ENCODE measurements at regions not wholly inside any gene's neighbourhood (a gene's known extent, or its start where the extent isn't known, plus 50 kb on each side); places are given as distances from the start of the nearest gene placed in this dataset.
A peak's percentile ranks its signal among the peaks of the same experiment; 100 is the strongest.

GRCh38 chr20:22207280-22207679, 377.1 kb downstream of the FOXA2 start:
- H3K27ac ChIP-seq (ENCODE audit: low read length) = no peak overlapping the region
- H3K4me3 ChIP-seq (ENCODE audit: low read length) = no peak overlapping the region
- no peaks in the 10 kb centered on the region for H3K4me1 ChIP-seq (ENCODE audit: control insufficient read depth, insufficient read depth, low read length)
- no peaks in the 10 kb centered on the region for H3K9me3 ChIP-seq (replicated peaks; ENCODE audit: control insufficient read depth, low read depth, low read length)
- DNase-seq = no peak
- H3K27me3 ChIP-seq (ENCODE audit: control insufficient read depth, insufficient read depth, low read length) = no peaks in the 10 kb centered on the region
- no peaks in the 10 kb centered on the region for H3K36me3 ChIP-seq (ENCODE audit: control insufficient read depth, insufficient read depth, low read length)

GRCh38 chr20:22204801-22205200, 379.6 kb downstream of the FOXA2 start:
- WGBS (ENCODE audit: insufficient coverage) = 80% methylated on average over 1 of the region's 4 CpGs
- Histone ChIP-seq H3K4me1 (ENCODE audit: control insufficient read depth, insufficient read depth, low read length) (no peaks in the 10 kb centered on the region), H3K9me3 (replicated peaks; ENCODE audit: control insufficient read depth, low read depth, low read length) (no peaks in the 10 kb centered on the region), H3K4me3 (ENCODE audit: low read length) (no peak overlapping the region), H3K27ac (ENCODE audit: low read length) (no peak overlapping the region), H3K36me3 (ENCODE audit: control insufficient read depth, insufficient read depth, low read length) (no peaks in the 10 kb centered on the region), H3K27me3 (ENCODE audit: control insufficient read depth, insufficient read depth, low read length) (no peaks in the 10 kb centered on the region)
- DNase-seq = no peak

- Histone ChIP-seq H3K4me1 (ENCODE audit: control insufficient read depth, insufficient read depth, low read length) (no peaks in the 10 kb centered on the region), H3K4me3 (ENCODE audit: low read length) (no peak overlapping the region), H3K36me3 (ENCODE audit: control insufficient read depth, insufficient read depth, low read length) (no peaks in the 10 kb centered on the region), H3K27ac (ENCODE audit: low read length) (no peak overlapping the region), H3K9me3 (replicated peaks; ENCODE audit: control insufficient read depth, low read depth, low read length) (no peaks in the 10 kb centered on the region), H3K27me3 (ENCODE audit: control insufficient read depth, insufficient read depth, low read length) (no peaks in the 10 kb centered on the region)
- WGBS (ENCODE audit: insufficient coverage) = no CpG with 5 or more reads among the region's 1 CpG
- no peak for DNase-seq
These were observed 402.2 kb downstream of the FOXA2 start for GRCh38 chr20:22182148-22182547.

- no CpG with 5 or more reads among the region's 1 CpG for whole genome bisulfite sequencing (ENCODE audit: insufficient coverage)
- Histone ChIP-seq H3K9me3 (replicated peaks; ENCODE audit: control insufficient read depth, low read depth, low read length) (no peaks in the 10 kb centered on the region), H3K27me3 (ENCODE audit: control insufficient read depth, insufficient read depth, low read length) (no peaks in the 10 kb centered on the region), H3K4me3 (ENCODE audit: low read length) (no peak overlapping the region), H3K27ac (ENCODE audit: low read length) (no peak overlapping the region), H3K4me1 (ENCODE audit: control insufficient read depth, insufficient read depth, low read length) (no peaks in the 10 kb centered on the region), H3K36me3 (ENCODE audit: control insufficient read depth, insufficient read depth, low read length) (no peaks in the 10 kb centered on the region)
- no peak for DNase-seq
These were observed 404.1 kb downstream of the FOXA2 start for GRCh38 chr20:22180244-22180643.

- no peaks in the 10 kb centered on the region for H3K36me3 ChIP-seq (ENCODE audit: control insufficient read depth, insufficient read depth, low read length)
- DNase-seq = peak; percentile 47
- 37% methylated on average over 5 of the region's 10 CpGs for WGBS (ENCODE audit: insufficient coverage)
These were observed 424.2 kb downstream of the FOXA2 start for GRCh38 chr20:22160101-22160652.

GRCh38 chr20:22159276-22159675, 425.1 kb downstream of the FOXA2 start:
- no CpG with 5 or more reads among the region's 2 CpGs for WGBS (ENCODE audit: insufficient coverage)
- peak; percentile 50 for DNase-seq

More at GRCh38 chr20:22160101-22160652, 424.2 kb downstream of the FOXA2 start:
- no peak overlapping the region for H3K4me3 ChIP-seq (ENCODE audit: low read length)
- no peak overlapping the region for H3K27ac ChIP-seq (ENCODE audit: low read length)
- H3K9me3 ChIP-seq (replicated peaks; ENCODE audit: control insufficient read depth, low read depth, low read length) = no peaks in the 10 kb centered on the region
- H3K4me1 ChIP-seq (ENCODE audit: control insufficient read depth, insufficient read depth, low read length) = peaks cover 4% of the 10 kb centered on the region
- peaks cover 3% of the 10 kb centered on the region for H3K27me3 ChIP-seq (ENCODE audit: control insufficient read depth, insufficient read depth, low read length)

GRCh38 chr20:22127587-22127986, 422.1 kb downstream of the PAX1 start:
- Histone ChIP-seq H3K9me3 (replicated peaks; ENCODE audit: control insufficient read depth, low read depth, low read length) (peaks cover 7% of the 10 kb centered on the region), H3K27me3 (ENCODE audit: control insufficient read depth, insufficient read depth, low read length) (no peaks in the 10 kb centered on the region), H3K4me1 (ENCODE audit: control insufficient read depth, insufficient read depth, low read length) (no peaks in the 10 kb centered on the region), H3K36me3 (ENCODE audit: control insufficient read depth, insufficient read depth, low read length) (no peaks in the 10 kb centered on the region), H3K27ac (ENCODE audit: low read length) (no peak overlapping the region), H3K4me3 (ENCODE audit: low read length) (no peak overlapping the region)
- no peak for DNase-seq

More at GRCh38 chr20:22159276-22159675, 425.1 kb downstream of the FOXA2 start:
- Histone ChIP-seq H3K36me3 (ENCODE audit: control insufficient read depth, insufficient read depth, low read length) (no peaks in the 10 kb centered on the region), H3K27me3 (ENCODE audit: control insufficient read depth, insufficient read depth, low read length) (peaks cover 3% of the 10 kb centered on the region), H3K27ac (ENCODE audit: low read length) (no peak overlapping the region), H3K4me1 (ENCODE audit: control insufficient read depth, insufficient read depth, low read length) (peaks cover 4% of the 10 kb centered on the region), H3K4me3 (ENCODE audit: low read length) (no peak overlapping the region), H3K9me3 (replicated peaks; ENCODE audit: control insufficient read depth, low read depth, low read length) (no peaks in the 10 kb centered on the region)

- WGBS (ENCODE audit: insufficient coverage) = 82% methylated on average over 1 of the region's 3 CpGs
- no peaks in the 10 kb centered on the region for H3K4me1 ChIP-seq (ENCODE audit: control insufficient read depth, insufficient read depth, low read length)
- DNase-seq = peak; percentile 77
- H3K4me3 ChIP-seq (ENCODE audit: low read length) = no peak overlapping the region
- H3K36me3 ChIP-seq (ENCODE audit: control insufficient read depth, insufficient read depth, low read length) = no peaks in the 10 kb centered on the region
- H3K27me3 ChIP-seq (ENCODE audit: control insufficient read depth, insufficient read depth, low read length) = no peaks in the 10 kb centered on the region
- no peak overlapping the region for H3K27ac ChIP-seq (ENCODE audit: low read length)
- H3K9me3 ChIP-seq (replicated peaks; ENCODE audit: control insufficient read depth, low read depth, low read length) = no peaks in the 10 kb centered on the region
These were observed 401.0 kb downstream of the PAX1 start for GRCh38 chr20:22106308-22106938.

- Histone ChIP-seq H3K36me3 (ENCODE audit: control insufficient read depth, insufficient read depth, low read length) (no peaks in the 10 kb centered on the region), H3K4me3 (ENCODE audit: low read length) (no peak overlapping the region), H3K27ac (ENCODE audit: low read length) (no peak overlapping the region), H3K4me1 (ENCODE audit: control insufficient read depth, insufficient read depth, low read length) (peaks cover 2% of the 10 kb centered on the region), H3K9me3 (replicated peaks; ENCODE audit: control insufficient read depth, low read depth, low read length) (no peaks in the 10 kb centered on the region), H3K27me3 (ENCODE audit: control insufficient read depth, insufficient read depth, low read length) (no peaks in the 10 kb centered on the region)
- WGBS (ENCODE audit: insufficient coverage) = 72% methylated on average over 3 of the region's 3 CpGs
- DNase-seq = no peak
These were observed 396.1 kb downstream of the PAX1 start for GRCh38 chr20:22101606-22102005.

- H3K36me3 ChIP-seq (ENCODE audit: control insufficient read depth, insufficient read depth, low read length) = no peaks in the 10 kb centered on the region
- no peak overlapping the region for H3K27ac ChIP-seq (ENCODE audit: low read length)
- H3K4me1 ChIP-seq (ENCODE audit: control insufficient read depth, insufficient read depth, low read length) = peaks cover 2% of the 10 kb centered on the region
- no peak for DNase-seq
- H3K4me3 ChIP-seq (ENCODE audit: low read length) = no peak overlapping the region
- 86% methylated on average over 1 of the region's 6 CpGs for WGBS (ENCODE audit: insufficient coverage)
- no peaks in the 10 kb centered on the region for H3K27me3 ChIP-seq (ENCODE audit: control insufficient read depth, insufficient read depth, low read length)
- H3K9me3 ChIP-seq (replicated peaks; ENCODE audit: control insufficient read depth, low read depth, low read length) = no peaks in the 10 kb centered on the region
These were observed 395.2 kb downstream of the PAX1 start for GRCh38 chr20:22100686-22101085.

GRCh38 chr20:22099348-22099747, 393.9 kb downstream of the PAX1 start:
- Histone ChIP-seq H3K36me3 (ENCODE audit: control insufficient read depth, insufficient read depth, low read length) (no peaks in the 10 kb centered on the region), H3K4me1 (ENCODE audit: control insufficient read depth, insufficient read depth, low read length) (peaks cover 2% of the 10 kb centered on the region), H3K4me3 (ENCODE audit: low read length) (no peak overlapping the region), H3K9me3 (replicated peaks; ENCODE audit: control insufficient read depth, low read depth, low read length) (no peaks in the 10 kb centered on the region), H3K27ac (ENCODE audit: low read length) (no peak overlapping the region), H3K27me3 (ENCODE audit: control insufficient read depth, insufficient read depth, low read length) (no peaks in the 10 kb centered on the region)
- no peak for DNase-seq
- 83% methylated on average over 2 of the region's 3 CpGs for WGBS (ENCODE audit: insufficient coverage)

All from muscle of leg (tissue), 3 donors.